ENCODE measurements at regions not wholly inside any gene's neighbourhood (a gene's known extent, or its start where the extent isn't known, plus 50 kb on each side); places are given as distances from the start of the nearest gene placed in this dataset.

DNA sequence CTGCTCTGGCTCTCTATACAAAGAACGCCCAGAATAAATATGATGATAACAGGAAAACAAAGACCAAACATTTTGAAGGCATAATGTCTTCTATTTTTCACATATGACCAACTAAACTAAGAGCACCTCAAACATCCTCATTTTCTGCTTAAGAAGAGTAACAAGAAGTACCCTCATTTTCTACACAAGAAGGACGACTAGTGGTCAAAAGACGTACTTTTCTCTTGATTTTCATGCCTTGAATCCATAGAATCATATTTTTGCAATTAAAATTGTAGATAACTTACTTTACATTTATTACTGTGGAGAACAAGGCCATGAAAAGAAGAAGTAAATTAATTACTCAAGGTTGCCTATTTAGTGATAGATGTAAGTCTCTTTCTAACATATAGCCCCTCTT, 358.6 kb downstream of the DUSP6 start:
- Histone ChIP-seq H2AFZ (ENCODE audit: control insufficient read depth, low read length) (no peak overlapping the region), H3K9me1 (ENCODE audit: control insufficient read depth, extremely low read depth, insufficient read depth, low read length) (no peaks in the 10 kb centered on the region), H3K27me3 (ENCODE audit: control insufficient read depth, extremely low read depth, insufficient read depth, low read length) (no peaks in the 10 kb centered on the region), H3K4me3 (ENCODE audit: control insufficient read depth in 2 of 3, extremely low read depth in 1 of 3, insufficient read depth in 2 of 3, low read depth in 1 of 3, low read length in 3 of 3) (no peak overlapping the region), H3K4me1 (ENCODE audit: control insufficient read depth, extremely low read depth, insufficient read depth, low read length) (no peaks in the 10 kb centered on the region), H3K9me3 (ENCODE audit: control insufficient read depth, low read depth, low read length) (no peaks in the 10 kb centered on the region), H3K79me2 (ENCODE audit: control insufficient read depth, insufficient read depth, low read length) (no peaks in the 10 kb centered on the region), H3K4me2 (ENCODE audit: control insufficient read depth, extremely low read depth, insufficient read depth, low read depth, low read length) (no peak overlapping the region), H3K27ac (ENCODE audit: control insufficient read depth, insufficient read depth, low read length) (no peak overlapping the region), H3K36me3 (ENCODE audit: control insufficient read depth in 2 of 2, extremely low read depth in 1 of 2, insufficient read depth in 2 of 2, low read length in 2 of 2) (no peaks in the 10 kb centered on the region), H3K9ac (ENCODE audit: control insufficient read depth, extremely low read depth, insufficient read depth, low read length) (no peak overlapping the region), H4K20me1 (ENCODE audit: control insufficient read depth, extremely low read depth, insufficient read depth, low read length) (no peaks in the 10 kb centered on the region)
- FAIRE-seq (no peak), DNase-seq (ENCODE audit: low read depth, low spot score) (no peak)
- TF ChIP-seq CTCF (optimal IDR thresholded peaks at IDR 0.05 in 1 of 3, IDR thresholded peaks at IDR 0.05 in 1 of 3, conservative IDR thresholded peaks at IDR 0.05 in 1 of 3; ENCODE audit: extremely low read depth in 1 of 3, insufficient read depth in 2 of 3, low read length in 3 of 3) (peak in 2 of 3 experiments; percentile 25 to 58), EZH2 (IDR thresholded peaks at IDR 0.05; ENCODE audit: low read length) (no peak)
- dilution Hi-C loops (cut with MboI; ENCODE audit: extremely low pct_ligation_motif_present, low sequenced_read_pairs) = no loop called here

GRCh38 chr12:88986056-88986455, 366.2 kb downstream of the DUSP6 start:
- Histone ChIP-seq H3K9me1 (ENCODE audit: control insufficient read depth, extremely low read depth, insufficient read depth, low read length) (no peaks in the 10 kb centered on the region), H3K4me3 (ENCODE audit: control insufficient read depth in 2 of 3, extremely low read depth in 1 of 3, insufficient read depth in 2 of 3, low read depth in 1 of 3, low read length in 3 of 3) (no peak overlapping the region), H3K27ac (ENCODE audit: control insufficient read depth, insufficient read depth, low read length) (no peak overlapping the region), H3K79me2 (ENCODE audit: control insufficient read depth, insufficient read depth, low read length) (no peaks in the 10 kb centered on the region), H3K27me3 (ENCODE audit: control insufficient read depth, extremely low read depth, insufficient read depth, low read length) (no peaks in the 10 kb centered on the region), H3K4me2 (ENCODE audit: control insufficient read depth, extremely low read depth, insufficient read depth, low read depth, low read length) (no peak overlapping the region), H3K36me3 (ENCODE audit: control insufficient read depth in 2 of 2, extremely low read depth in 1 of 2, insufficient read depth in 2 of 2, low read length in 2 of 2) (no peaks in the 10 kb centered on the region), H4K20me1 (ENCODE audit: control insufficient read depth, extremely low read depth, insufficient read depth, low read length) (no peaks in the 10 kb centered on the region), H2AFZ (ENCODE audit: control insufficient read depth, low read length) (no peak overlapping the region), H3K9ac (ENCODE audit: control insufficient read depth, extremely low read depth, insufficient read depth, low read length) (no peak overlapping the region), H3K4me1 (ENCODE audit: control insufficient read depth, extremely low read depth, insufficient read depth, low read length) (no peaks in the 10 kb centered on the region), H3K9me3 (ENCODE audit: control insufficient read depth, low read depth, low read length) (no peaks in the 10 kb centered on the region)
- dilution Hi-C loops (cut with MboI; ENCODE audit: extremely low pct_ligation_motif_present, low sequenced_read_pairs) = no loop called here
- no peak for TF ChIP-seq CTCF (optimal IDR thresholded peaks at IDR 0.05 in 1 of 3, IDR thresholded peaks at IDR 0.05 in 1 of 3, conservative IDR thresholded peaks at IDR 0.05 in 1 of 3; ENCODE audit: extremely low read depth in 1 of 3, insufficient read depth in 2 of 3, low read length in 3 of 3)
- TF ChIP-seq EZH2 (IDR thresholded peaks at IDR 0.05; ENCODE audit: low read length) = no peak
- FAIRE-seq (no peak), DNase-seq (ENCODE audit: low read depth, low spot score) (no peak)
